ENCODE measurements at regions not wholly inside any gene's neighbourhood (a gene's known extent, or its start where the extent isn't known, plus 50 kb on each side); places are given as distances from the start of the nearest gene placed in this dataset.
"Not testable (repeated sequence)": the region's sequence is repeated elsewhere in the genome, so short reads cannot be mapped to it uniquely, and the experiment has no call there.

GRCh38 chr17:13843862-13844635 lies 225.3 kb upstream of the COX10 start:
- H3K9ac ChIP-seq, result no peak overlapping the region
- no peak for TF ChIP-seq Cebpa-rat (IDR thresholded peaks at IDR 0.05)
- no peak overlapping the region for H3K4me2 ChIP-seq
- H3K36me3 ChIP-seq, result no peaks in the 10 kb centered on the region
- H3K4me1 ChIP-seq, result no peaks in the 10 kb centered on the region
- no peaks in the 10 kb centered on the region for H4K20me1 ChIP-seq
- no peaks in the 10 kb centered on the region for H3K27me3 ChIP-seq
- H3K27ac ChIP-seq, result no peak overlapping the region
- no peak overlapping the region for H3K4me3 ChIP-seq
- H3K9me3 ChIP-seq, result no peaks in the 10 kb centered on the region

- Histone ChIP-seq H3K9ac (no peak overlapping the region), H3K27me3 (no peaks in the 10 kb centered on the region), H3K4me1 (no peaks in the 10 kb centered on the region), H3K9me3 (peaks cover 12% of the 10 kb centered on the region), H3K4me2 (no peak overlapping the region), H3K27ac (no peak overlapping the region), H4K20me1 (no peaks in the 10 kb centered on the region), H3K4me3 (no peak overlapping the region), H3K36me3 (no peaks in the 10 kb centered on the region)
- TF ChIP-seq Cebpa-rat (IDR thresholded peaks at IDR 0.05), result no peak
Observed at GRCh38 chr17:13851889-13852288, 217.4 kb upstream of the COX10 start.

GRCh38 chr17:13855730-13856129 lies 213.6 kb upstream of the COX10 start:
- H3K9me3 ChIP-seq, result peaks cover 19% of the 10 kb centered on the region
- H3K9ac ChIP-seq, H4K20me1 ChIP-seq, H3K27me3 ChIP-seq, H3K27ac ChIP-seq, H3K4me3 ChIP-seq, H3K4me2 ChIP-seq, H3K36me3 ChIP-seq, H3K4me1 ChIP-seq: not testable (repeated sequence)

GRCh38 chr17:13862346-13862745 lies 207.0 kb upstream of the COX10 start:
- no peaks in the 10 kb centered on the region for H3K27me3 ChIP-seq
- no peak overlapping the region for H3K9ac ChIP-seq
- H3K4me2 ChIP-seq, result no peak overlapping the region
- H3K9me3 ChIP-seq, result peaks cover 8% of the 10 kb centered on the region
- no peak for TF ChIP-seq Cebpa-rat (IDR thresholded peaks at IDR 0.05)
- no peak overlapping the region for H3K4me3 ChIP-seq
- H4K20me1 ChIP-seq, result no peaks in the 10 kb centered on the region
- H3K27ac ChIP-seq, result no peak overlapping the region
- no peaks in the 10 kb centered on the region for H3K36me3 ChIP-seq
- peaks cover 13% of the 10 kb centered on the region for H3K4me1 ChIP-seq

GRCh38 chr17:13863436-13863835 lies 205.9 kb upstream of the COX10 start:
- Histone ChIP-seq H3K4me2 (no peak overlapping the region), H4K20me1 (no peaks in the 10 kb centered on the region), H3K27ac (no peak overlapping the region), H3K27me3 (no peaks in the 10 kb centered on the region), H3K4me3 (no peak overlapping the region), H3K36me3 (no peaks in the 10 kb centered on the region), H3K9ac (no peak overlapping the region), H3K9me3 (peaks cover 11% of the 10 kb centered on the region), H3K4me1 (peaks cover 13% of the 10 kb centered on the region)
- TF ChIP-seq Cebpa-rat (IDR thresholded peaks at IDR 0.05), result no peak

- Histone ChIP-seq H3K9ac (no peak overlapping the region), H3K27me3 (no peaks in the 10 kb centered on the region), H4K20me1 (no peaks in the 10 kb centered on the region), H3K36me3 (no peaks in the 10 kb centered on the region), H3K27ac (no peak overlapping the region), H3K9me3 (peaks cover 11% of the 10 kb centered on the region), H3K4me2 (no peak overlapping the region), H3K4me3 (no peak overlapping the region), H3K4me1 (peaks cover 13% of the 10 kb centered on the region)
- TF ChIP-seq Cebpa-rat (IDR thresholded peaks at IDR 0.05), result no peak
Observed at GRCh38 chr17:13864521-13864920, 204.8 kb upstream of the COX10 start.

GRCh38 chr17:13865650-13866049 lies 203.7 kb upstream of the COX10 start:
- no peak overlapping the region for H3K27ac ChIP-seq
- H3K9me3 ChIP-seq, result peaks cover 11% of the 10 kb centered on the region
- no peaks in the 10 kb centered on the region for H4K20me1 ChIP-seq
- no peaks in the 10 kb centered on the region for H3K27me3 ChIP-seq
- peak overlapping the region; percentile 51 for H3K4me2 ChIP-seq
- peaks cover 19% of the 10 kb centered on the region for H3K4me1 ChIP-seq
- no peaks in the 10 kb centered on the region for H3K36me3 ChIP-seq
- H3K9ac ChIP-seq, result no peak overlapping the region
- TF ChIP-seq Cebpa-rat (IDR thresholded peaks at IDR 0.05), result no peak
- no peak overlapping the region for H3K4me3 ChIP-seq

- Histone ChIP-seq H4K20me1 (no peaks in the 10 kb centered on the region), H3K9me3 (peaks cover 11% of the 10 kb centered on the region), H3K4me3 (no peak overlapping the region), H3K4me1 (peaks cover 19% of the 10 kb centered on the region), H3K36me3 (no peaks in the 10 kb centered on the region), H3K27ac (no peak overlapping the region), H3K9ac (no peak overlapping the region), H3K4me2 (no peak overlapping the region), H3K27me3 (no peaks in the 10 kb centered on the region)
- no peak for TF ChIP-seq Cebpa-rat (IDR thresholded peaks at IDR 0.05)
Observed at GRCh38 chr17:13869331-13869940, 199.9 kb upstream of the COX10 start.

- Histone ChIP-seq H3K4me2 (no peak overlapping the region), H3K9me3 (peaks cover 11% of the 10 kb centered on the region), H3K9ac (no peak overlapping the region), H3K4me3 (no peak overlapping the region), H3K4me1 (peaks cover 7% of the 10 kb centered on the region), H3K27ac (no peak overlapping the region), H3K36me3 (no peaks in the 10 kb centered on the region), H3K27me3 (no peaks in the 10 kb centered on the region), H4K20me1 (no peaks in the 10 kb centered on the region)
- TF ChIP-seq Cebpa-rat (IDR thresholded peaks at IDR 0.05), result no peak
Observed at GRCh38 chr17:13871261-13871660, 198.0 kb upstream of the COX10 start.

GRCh38 chr17:13874134-13874533 lies 195.2 kb upstream of the COX10 start:
- H3K4me1 ChIP-seq, result peaks cover 7% of the 10 kb centered on the region; the same call in 1 of the 2 replicates
- H3K4me2 ChIP-seq, result no peak overlapping the region
- H3K36me3 ChIP-seq, result no peaks in the 10 kb centered on the region
- H3K27ac ChIP-seq, result no peak overlapping the region
- H3K4me3 ChIP-seq, result no peak overlapping the region
- no peaks in the 10 kb centered on the region for H4K20me1 ChIP-seq
- H3K9me3 ChIP-seq, result no peaks in the 10 kb centered on the region
- TF ChIP-seq Cebpa-rat (IDR thresholded peaks at IDR 0.05), result no peak
- no peaks in the 10 kb centered on the region for H3K27me3 ChIP-seq
- H3K9ac ChIP-seq, result no peak overlapping the region

Measured in BLaER1 (cell line).